Astrocyte of the hippocampus (primary cell): ENCODE measurements at regions not wholly inside any gene's neighbourhood (a gene's known extent, or its start where the extent isn't known, plus 50 kb on each side); places are given as distances from the start of the nearest gene placed in this dataset.
A peak's percentile ranks its signal among the peaks of the same experiment; 100 is the strongest.

ENCODE experiments used
- DNase-seq: peaks from one replicate; pipeline ENCODE4 v3.0.0; 2011; ENCODE audit warnings: low read depth, low spot score

GRCh38 chr13:90770334-90770733, 577.2 kb upstream of the MIR17HG start:
- DNase-seq, result no peak

GRCh38 chr13:90773681-90774080, 573.8 kb upstream of the MIR17HG start:
- DNase-seq, result no peak

GRCh38 chr13:90776051-90776748, 571.3 kb upstream of the MIR17HG start:
- DNase-seq, result no peak

- DNase-seq, result no peak
Observed at GRCh38 chr13:90783273-90783672, 564.2 kb upstream of the MIR17HG start.

- peak; percentile 7 for DNase-seq
Observed at GRCh38 chr13:90787007-90787406, 560.5 kb upstream of the MIR17HG start.

DNA sequence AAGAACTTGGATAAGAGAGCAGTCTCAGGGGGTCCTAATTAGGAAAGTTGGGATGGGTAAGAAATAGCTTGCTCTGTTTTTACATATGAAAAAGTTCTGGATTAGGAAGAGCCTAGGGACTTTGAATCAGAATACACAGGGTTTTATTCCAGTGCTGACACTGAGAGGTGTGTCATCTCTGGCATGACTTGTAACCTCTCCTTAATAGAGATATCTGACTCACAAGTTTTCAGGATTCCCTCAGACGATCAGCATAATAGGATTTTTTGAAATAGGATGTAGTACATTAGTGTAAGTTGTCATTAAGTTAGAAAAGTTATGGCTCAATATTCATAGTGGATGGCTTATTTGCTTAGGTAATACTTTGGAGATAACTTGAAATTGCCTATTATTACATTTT, 555.2 kb upstream of the MIR17HG start:
- DNase-seq, result peak; percentile 13

DNA sequence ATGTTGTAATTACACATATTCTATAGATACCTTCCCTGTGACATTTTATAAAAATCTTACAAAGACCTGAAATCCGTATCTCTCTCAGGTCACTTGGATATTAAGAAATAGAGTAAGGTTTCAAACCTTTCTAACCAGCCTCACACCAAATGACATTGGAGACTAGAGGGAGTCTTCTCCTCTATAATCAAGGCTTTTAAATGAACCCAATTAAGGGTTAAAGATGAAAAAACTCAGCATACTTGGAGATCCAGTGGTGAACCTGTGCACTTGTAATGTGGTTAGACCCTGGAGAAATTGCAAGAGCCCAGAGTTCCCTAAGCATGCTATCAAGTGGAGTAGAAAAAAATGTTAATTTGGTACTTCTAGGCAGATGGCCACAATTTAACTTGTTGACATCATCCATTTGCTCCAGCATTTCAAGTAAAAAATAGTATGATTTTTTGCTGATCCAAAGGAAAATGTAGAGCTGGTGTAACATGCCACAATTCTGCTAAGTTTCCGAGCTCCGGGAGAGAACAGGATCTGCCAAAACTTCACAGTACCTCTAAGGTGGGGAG, 554.1 kb upstream of the MIR17HG start:
- DNase-seq, result peak; percentile 89

DNA sequence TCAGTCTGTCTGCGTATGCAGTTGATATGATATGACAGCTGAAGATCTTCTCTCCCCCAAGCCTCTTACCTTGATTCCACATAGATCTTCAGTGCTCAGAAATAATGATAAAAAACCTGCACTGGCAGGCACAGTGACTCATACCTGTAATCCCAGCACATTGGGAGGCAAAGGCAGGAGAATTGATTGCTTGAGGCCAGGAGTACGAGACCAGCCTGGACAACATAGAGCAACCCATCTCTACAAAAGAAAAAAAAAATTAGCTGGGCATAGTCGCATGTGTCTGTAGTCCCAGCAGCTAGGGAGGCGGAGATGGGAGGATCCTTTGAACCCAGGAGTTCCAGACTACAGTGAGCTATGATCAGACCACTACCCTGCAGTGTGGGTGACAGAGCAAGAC, 551.0 kb upstream of the MIR17HG start:
- no peak for DNase-seq

- no peak for DNase-seq
Observed at GRCh38 chr13:90797335-90797734, 550.2 kb upstream of the MIR17HG start.

DNA sequence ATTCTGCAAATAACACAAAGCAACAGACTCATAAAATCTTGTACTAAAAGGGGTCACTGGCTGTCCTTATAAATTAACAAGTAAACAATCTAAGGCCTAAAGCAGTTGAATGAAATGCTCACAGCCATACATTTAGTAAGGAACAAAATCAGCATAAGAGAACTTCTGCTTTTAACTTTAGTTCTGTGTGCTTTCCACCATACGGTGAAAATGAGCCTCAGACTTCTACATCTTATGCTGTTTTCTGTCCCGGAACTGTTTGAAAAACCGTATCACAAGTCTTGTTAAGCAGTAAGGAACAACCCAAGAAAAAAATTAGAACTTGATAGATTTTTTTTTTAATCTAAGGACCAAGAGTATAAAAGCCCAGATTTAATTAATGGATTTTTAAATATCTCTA, 549.1 kb upstream of the MIR17HG start:
- no peak for DNase-seq

DNA sequence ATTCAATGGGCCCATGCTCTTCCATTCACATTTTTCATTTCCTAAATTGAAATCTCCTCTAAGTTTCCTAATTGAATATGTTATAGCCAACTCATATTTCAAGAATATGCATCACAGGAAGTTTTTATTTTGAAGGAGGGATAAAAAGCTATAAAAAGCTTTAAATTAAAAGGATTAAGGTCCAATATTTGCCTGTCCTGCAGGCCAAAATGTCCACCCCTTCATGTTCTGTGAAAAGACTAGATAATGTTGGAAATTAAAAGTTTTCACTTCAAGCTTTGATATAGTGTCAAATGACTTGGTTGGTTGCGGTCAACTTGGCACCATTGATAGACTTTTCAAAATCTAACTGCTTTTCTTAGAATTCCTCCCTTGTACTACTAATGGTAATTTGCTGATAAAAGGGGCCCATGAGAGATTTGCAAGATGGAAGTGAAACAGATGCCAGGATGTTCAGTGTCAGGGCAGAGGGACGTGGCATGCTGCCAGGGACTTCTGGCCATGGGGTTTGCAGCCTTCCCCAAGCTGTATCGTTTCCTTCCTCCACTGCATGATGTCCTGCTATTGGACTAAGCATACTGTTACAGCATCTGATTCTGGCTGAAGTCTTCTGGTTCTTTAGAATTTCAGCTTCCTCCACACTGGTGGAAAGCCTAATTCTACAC, 547.3 kb upstream of the MIR17HG start:
- peak; percentile 34 for DNase-seq

GRCh38 chr13:90801621-90802020, 545.9 kb upstream of the MIR17HG start:
- no peak for DNase-seq

- no peak for DNase-seq
Observed at GRCh38 chr13:90803210-90803609, 544.3 kb upstream of the MIR17HG start.

DNA sequence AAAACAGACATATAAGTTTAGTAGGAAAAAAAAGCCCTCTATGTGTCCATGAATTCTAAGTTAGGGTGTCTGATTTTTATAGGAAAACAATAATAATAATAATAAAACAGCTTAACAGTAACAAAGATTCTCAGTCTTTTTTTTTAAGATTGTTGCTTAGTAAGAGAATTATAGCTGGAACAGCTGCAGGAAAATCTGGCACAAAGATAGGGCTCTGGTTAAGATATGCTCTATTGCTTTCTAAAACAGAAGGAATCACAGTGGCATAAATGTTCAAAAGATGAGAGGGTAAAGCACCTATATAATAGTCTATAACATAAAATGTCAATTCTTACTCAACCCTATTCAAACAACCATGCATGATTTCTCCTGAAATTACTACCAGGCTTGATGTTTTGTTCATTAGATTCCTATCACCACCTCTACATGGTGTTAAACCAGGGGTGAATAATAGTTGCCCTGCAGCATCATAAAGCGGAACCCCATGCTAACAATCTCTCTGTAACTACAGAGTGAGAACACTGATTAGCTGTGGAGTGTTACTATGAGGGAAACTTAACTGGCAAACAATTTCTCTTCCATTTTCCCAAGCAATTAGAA, 541.4 kb upstream of the MIR17HG start:
- no peak for DNase-seq

DNA sequence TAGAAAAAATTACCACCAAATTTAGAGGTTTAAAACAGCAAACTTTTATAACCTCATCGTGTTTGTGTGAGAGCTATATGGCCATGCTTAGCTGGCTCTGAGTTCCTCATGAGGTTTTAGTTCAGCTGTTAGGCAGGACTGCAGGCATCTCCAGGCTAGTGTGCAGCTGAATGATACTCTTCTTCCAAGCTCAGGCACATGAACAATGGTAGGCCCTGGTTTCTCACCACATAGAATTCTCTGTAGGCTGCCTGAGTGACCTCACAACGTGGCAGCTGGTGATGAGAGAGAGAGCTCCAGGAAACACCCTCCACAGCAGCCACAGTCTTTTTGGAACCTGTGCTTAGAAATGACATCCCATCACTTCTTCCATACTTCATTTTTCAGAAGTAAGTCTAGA, 540.6 kb upstream of the MIR17HG start:
- no peak for DNase-seq

- no peak for DNase-seq
Observed at GRCh38 chr13:90808838-90809237, 538.6 kb upstream of the MIR17HG start.

GRCh38 chr13:90824032-90824431, 523.5 kb upstream of the MIR17HG start:
- no peak for DNase-seq

- DNase-seq, result no peak
Observed at GRCh38 chr13:90826688-90827087, 520.8 kb upstream of the MIR17HG start.

- DNase-seq, result no peak
Observed at GRCh38 chr13:90830782-90831181, 516.7 kb upstream of the MIR17HG start.

DNA sequence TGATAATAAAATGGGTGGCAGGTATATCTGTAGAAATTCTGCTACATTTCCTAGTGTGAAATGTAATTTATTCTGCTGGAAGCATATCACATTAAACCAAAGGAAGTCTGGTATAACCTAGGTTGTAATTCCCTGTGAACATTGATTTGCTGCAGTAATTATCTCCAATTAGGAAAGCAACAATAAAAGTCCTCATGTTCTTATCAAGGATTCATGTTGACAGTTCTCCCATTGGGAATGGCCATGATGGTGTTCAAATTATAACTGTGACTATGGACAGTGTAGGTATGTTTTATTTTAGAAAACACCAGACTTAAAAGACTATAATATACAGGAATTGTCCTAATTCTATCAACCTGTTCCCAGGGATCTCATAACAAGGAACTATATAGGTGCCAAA, 513.5 kb upstream of the MIR17HG start:
- DNase-seq, result no peak

DNA sequence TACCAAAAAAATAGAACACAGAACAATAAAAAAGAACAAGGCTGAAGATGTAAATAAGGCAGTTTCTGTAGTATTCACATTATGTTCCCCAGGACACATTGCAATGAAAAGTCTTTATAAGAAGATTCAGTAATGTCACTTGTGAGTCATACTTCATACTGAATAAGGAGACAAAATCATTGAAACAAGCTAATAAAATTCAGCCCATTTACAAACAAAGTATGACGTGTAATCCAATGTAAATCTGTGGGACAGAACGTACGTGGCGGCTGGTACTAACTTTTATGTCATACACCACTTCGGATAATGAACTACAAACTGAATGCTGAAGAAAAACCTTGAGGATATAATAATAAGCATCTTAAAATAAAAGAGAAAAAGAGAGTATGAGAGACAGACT, 512.8 kb upstream of the MIR17HG start:
- no peak for DNase-seq

GRCh38 chr13:90835826-90836225, 511.7 kb upstream of the MIR17HG start:
- no peak for DNase-seq
